ENCODE measurements at regions not wholly inside any gene's neighbourhood (a gene's known extent, or its start where the extent isn't known, plus 50 kb on each side); places are given as distances from the start of the nearest gene placed in this dataset.

- DNase-seq (ENCODE audit: low spot score) = no peak
These were observed 132.8 kb upstream of the TNFAIP3 start for GRCh38 chr6:137734005-137734874.

- DNase-seq (ENCODE audit: low spot score) = no peak
These were observed 132.2 kb upstream of the TNFAIP3 start for GRCh38 chr6:137734875-137735182.

- no peak for DNase-seq (ENCODE audit: low spot score)
These were observed 130.8 kb upstream of the TNFAIP3 start for GRCh38 chr6:137736048-137736818.

- no peak for DNase-seq (ENCODE audit: low spot score)
These were observed 130.1 kb upstream of the TNFAIP3 start for GRCh38 chr6:137736911-137737310.

GRCh38 chr6:137737836-137738596 lies 129.0 kb upstream of the TNFAIP3 start:
- DNase-seq (ENCODE audit: low spot score) = no peak

- DNase-seq (ENCODE audit: low spot score) = no peak
These were observed 128.0 kb upstream of the TNFAIP3 start for GRCh38 chr6:137738931-137739504.

GRCh38 chr6:137739544-137739943 lies 127.5 kb upstream of the TNFAIP3 start:
- no peak for DNase-seq (ENCODE audit: low spot score)

GRCh38 chr6:137740091-137740755 lies 126.8 kb upstream of the TNFAIP3 start:
- no peak for DNase-seq (ENCODE audit: low spot score)

- DNase-seq (ENCODE audit: low spot score) = no peak
These were observed 125.9 kb upstream of the TNFAIP3 start for GRCh38 chr6:137740967-137741761.

- DNase-seq (ENCODE audit: low spot score) = no peak
These were observed 123.6 kb upstream of the TNFAIP3 start for GRCh38 chr6:137743493-137743892.

GRCh38 chr6:137744877-137745276 lies 122.2 kb upstream of the TNFAIP3 start:
- no peak for DNase-seq (ENCODE audit: low spot score)

GRCh38 chr6:137745321-137745720 lies 121.7 kb upstream of the TNFAIP3 start:
- no peak for DNase-seq (ENCODE audit: low spot score)

GRCh38 chr6:137746264-137746663 lies 120.8 kb upstream of the TNFAIP3 start:
- DNase-seq (ENCODE audit: low spot score) = no peak

GRCh38 chr6:137749696-137750211 lies 117.3 kb upstream of the TNFAIP3 start:
- no peak for DNase-seq (ENCODE audit: low spot score)

- DNase-seq (ENCODE audit: low spot score) = no peak
These were observed 116.8 kb upstream of the TNFAIP3 start for GRCh38 chr6:137750297-137750696.

- DNase-seq (ENCODE audit: low spot score) = no peak
These were observed 115.1 kb upstream of the TNFAIP3 start for GRCh38 chr6:137751768-137752560.

GRCh38 chr6:137754366-137754765 lies 112.7 kb upstream of the TNFAIP3 start:
- DNase-seq (ENCODE audit: low spot score) = no peak

- DNase-seq (ENCODE audit: low spot score) = no peak
These were observed 112.2 kb upstream of the TNFAIP3 start for GRCh38 chr6:137754866-137755265.

- no peak for DNase-seq (ENCODE audit: low spot score)
These were observed 111.8 kb upstream of the TNFAIP3 start for GRCh38 chr6:137755284-137755683.

Measured in umbilical cord (tissue), 1 donor.